Nucleus accumbens (tissue), 56 donors: ENCODE measurements at regions not wholly inside any gene's neighbourhood (a gene's known extent, or its start where the extent isn't known, plus 50 kb on each side); places are given as distances from the start of the nearest gene placed in this dataset.
"Not testable (repeated sequence)": the region's sequence is repeated elsewhere in the genome, so short reads cannot be mapped to it uniquely, and the experiment has no call there.

Experiments
- DNase-seq, 56 donors: peaks; one replicate each; lab custom pipeline; 2025; lab: John Stamatoyannopoulos, UW

DNA sequence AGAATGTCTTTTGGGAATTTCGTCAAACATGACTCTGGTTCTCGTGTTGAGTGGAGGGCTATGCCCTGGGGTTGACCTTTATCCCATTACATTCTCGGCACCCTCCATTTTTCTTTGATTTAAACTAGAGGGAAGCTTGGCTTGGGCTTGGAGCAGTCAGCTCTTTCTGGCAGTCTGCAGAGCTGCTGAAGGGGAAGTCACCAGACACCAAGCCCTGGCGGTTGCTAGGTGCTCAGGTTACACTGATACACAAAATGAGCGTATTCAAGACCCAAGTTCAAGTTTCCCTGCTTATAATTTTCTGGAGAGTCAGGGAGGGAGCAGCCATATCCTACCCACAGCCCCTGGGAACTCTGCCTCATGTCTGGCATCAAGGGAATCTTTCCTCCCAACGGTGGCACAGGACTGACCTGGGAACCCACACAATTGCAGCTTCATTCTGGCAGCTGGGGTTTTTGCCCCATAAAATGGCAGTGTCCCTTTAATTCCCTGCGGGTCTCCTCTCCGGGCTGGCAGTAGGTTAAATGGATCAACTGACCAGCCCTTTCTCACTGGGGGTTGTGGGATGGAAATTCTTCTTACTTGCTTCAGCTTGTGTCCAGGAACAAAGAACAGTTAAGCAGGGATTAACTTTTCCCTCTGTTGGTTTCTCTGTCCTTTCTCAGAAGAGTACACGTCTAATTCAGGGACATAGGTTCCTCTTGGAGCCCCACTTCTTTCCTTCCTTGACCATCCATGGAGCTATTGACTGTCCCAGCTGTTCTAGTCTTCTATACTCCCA lies 110.0 kb upstream of the DLG1 start:
- no peak for DNase-seq

DNA sequence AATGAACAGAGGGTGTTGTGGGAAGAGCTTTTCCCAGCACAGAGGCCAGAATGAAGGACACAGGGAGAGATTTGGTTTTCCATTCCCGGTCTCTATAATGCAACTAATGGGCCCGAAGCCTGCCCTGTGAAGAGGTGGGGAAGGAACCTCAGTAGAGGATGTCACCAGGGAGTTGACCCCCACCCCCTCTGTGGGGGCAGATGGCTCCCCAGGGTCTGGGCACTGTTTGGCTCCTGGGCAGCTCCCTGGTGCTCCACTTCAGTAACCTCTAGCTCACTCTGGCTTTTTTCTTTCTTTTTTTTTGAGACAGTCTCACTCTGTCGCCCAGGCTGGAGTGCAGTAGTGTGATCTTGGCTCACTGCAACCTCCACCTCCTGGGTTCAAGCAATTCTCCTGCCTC lies 109.1 kb upstream of the DLG1 start:
- DNase-seq, result no peak

DNA sequence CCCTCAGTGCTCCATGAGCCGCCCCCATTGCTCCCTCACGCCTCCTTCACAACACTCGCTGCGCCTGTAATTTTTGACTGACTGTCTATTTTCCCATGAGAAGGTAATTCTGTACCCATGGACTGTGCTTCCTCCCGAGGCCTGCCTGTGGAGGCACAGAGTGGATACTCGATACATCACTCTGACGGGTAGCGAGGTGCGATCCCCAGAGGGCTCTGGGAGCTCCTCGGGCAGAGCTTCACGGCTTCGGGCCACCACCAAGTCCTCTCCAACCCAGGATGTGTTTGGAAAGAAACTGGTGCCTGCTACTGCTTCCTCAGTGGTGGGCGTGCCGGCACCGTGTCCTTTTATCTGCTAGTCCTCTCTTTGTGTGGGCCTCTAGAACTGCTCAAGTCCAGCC lies 108.6 kb upstream of the DLG1 start:
- no peak for DNase-seq

GRCh38 chr3:197406266-197406665 lies 107.9 kb upstream of the DLG1 start:
- no peak for DNase-seq

- no peak for DNase-seq
Observed at GRCh38 chr3:197404754-197405153, 106.3 kb upstream of the DLG1 start.

DNA sequence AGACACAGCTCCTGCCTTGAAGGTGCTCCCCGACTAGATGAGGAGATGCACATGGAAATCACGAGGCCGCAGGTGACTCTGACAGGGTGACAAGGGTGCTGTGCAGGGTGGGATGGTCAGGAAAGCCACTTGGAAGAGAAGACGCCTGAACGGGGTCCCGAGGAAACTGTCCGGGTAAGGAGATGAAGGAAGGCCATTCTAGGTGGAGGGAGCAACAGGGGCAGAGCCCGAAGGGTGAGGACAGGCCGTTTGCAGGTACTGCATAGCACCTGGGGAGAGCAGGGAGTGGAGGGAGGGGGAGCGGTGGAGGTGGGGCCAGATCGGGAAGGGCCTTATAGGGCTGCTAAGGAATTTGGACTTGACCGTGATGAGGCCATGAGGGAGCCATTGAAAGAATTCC lies 105.6 kb upstream of the DLG1 start:
- DNase-seq, result no peak

- not testable (repeated sequence) for DNase-seq
Observed at GRCh38 chr3:197402401-197402800, 104.0 kb upstream of the DLG1 start.

GRCh38 chr3:197399486-197399885 lies 101.1 kb upstream of the DLG1 start:
- DNase-seq, result no peak

- no peak for DNase-seq
Observed at GRCh38 chr3:197398286-197398878, 100.0 kb upstream of the DLG1 start.

DNA sequence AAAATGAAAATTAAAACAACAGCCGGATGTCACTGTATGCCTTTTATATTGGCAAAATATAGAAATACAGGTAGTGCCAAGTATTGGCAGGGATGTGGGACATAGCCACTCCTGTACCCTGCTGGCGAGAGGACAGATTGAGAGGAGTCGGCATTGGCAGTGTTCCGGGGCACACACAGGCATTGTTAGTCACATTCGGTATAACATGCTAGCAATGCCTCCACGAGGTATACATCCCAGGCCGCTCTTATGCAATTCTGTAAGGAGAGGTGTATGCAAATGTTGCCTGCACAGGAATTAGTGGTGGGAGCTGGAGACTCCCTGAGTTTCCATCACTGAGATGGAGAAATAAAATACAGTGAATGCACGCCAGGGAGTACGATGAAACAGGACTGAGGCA lies 99.4 kb upstream of the DLG1 start:
- DNase-seq, result no peak

DNA sequence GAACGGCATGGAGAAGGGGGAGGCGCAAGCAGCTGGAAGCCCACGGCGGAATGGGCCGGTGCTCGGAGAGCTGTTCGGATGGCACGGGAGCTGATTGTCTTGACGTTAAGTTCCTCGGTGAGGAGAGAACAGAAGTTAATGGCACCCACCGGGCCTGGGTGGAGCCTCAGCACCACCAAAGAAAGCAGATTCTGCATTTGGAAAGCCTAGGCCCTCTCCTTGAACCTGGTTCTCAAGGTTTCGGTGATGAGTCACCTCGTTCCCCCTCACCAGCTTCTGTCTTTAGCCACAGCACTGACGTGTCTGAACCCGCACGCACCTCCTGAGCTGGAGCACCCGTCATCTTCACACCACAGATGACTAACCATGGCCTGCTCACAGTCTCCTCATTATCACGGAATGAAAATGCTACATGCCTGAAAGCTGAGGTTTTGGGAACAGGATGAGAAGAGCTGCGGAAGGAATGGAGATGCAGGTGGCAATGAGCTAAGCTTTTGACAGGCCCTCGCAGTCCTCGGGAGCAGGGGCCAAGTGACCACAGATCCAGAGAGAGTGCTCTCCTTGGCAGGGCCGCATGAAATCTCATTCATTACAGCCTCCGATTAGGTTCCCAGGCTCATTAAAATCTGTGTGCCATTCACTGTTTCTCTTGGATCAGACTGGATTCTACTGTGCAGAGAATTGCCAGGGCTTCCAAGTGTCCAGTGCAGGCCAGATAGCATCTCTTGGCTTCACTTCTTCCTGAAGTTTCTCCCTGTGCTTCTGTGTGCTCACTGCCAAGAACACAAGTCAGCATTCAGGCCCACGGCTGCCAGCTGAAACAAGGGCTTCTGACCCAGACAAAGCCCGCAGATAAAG lies 96.3 kb upstream of the DLG1 start:
- no peak for DNase-seq

DNA sequence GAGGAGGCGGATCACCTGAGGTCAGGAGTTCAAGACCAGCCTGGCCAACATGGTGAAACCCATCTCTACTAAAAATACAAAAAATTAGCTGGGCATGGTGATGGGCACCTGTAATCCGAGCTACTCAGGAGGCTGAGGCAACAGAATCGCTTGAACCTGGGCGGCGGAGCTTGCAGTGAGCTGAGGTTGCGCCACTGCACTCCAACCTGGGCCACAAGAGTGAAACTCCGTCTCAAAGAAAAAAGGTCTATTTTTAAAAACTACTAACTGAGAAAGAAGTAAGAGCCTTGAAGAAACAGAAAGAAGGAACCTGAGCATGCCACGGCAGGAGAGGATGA lies 95.7 kb upstream of the DLG1 start:
- not testable (repeated sequence) for DNase-seq

GRCh38 chr3:197393711-197394110 lies 95.3 kb upstream of the DLG1 start:
- no peak for DNase-seq

- DNase-seq, result no peak
Observed at GRCh38 chr3:197392961-197393360, 94.5 kb upstream of the DLG1 start.

DNA sequence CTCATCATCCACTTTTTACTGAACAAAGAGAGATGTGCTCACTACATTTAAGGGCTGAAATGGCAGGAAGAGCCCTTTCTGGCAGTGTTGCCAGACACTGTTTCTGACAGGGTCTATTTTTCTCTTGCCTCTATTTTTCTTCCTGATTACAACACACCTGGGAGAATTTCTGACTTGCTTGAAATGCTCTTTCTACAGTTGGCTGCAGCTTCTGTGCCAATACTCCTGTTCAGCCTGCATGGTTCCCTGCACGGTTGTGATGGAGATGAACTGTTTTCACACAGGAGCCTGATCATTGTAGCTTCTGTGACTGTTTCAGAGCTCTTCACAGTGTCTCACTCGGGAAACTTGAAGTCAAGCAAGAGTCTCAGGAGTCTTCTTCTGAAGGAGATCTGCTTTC lies 83.0 kb upstream of the DLG1 start:
- DNase-seq, result no peak

DNA sequence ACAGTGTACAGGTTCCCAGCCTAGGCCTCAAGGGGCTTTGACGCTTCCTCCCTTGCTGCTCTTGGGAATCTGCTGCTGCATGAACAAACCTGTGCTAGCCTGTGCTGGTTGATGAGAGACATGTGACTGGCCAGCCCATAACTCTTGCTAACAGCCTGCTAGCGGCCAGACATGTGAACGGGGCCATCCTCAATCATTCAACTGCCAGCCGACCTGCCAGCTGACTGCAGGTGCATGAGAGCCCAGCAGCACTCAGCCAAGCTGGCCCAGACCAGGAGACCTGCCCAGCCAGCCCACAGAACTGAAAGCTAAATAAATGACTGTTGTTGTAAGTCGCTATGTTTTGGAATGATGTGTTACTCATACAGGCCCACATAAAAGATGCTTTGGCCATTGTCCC lies 82.4 kb upstream of the DLG1 start:
- DNase-seq, result peak in 3 of 56 donors; percentile 21 to 45 (median 33)

- DNase-seq, result no peak
Observed at GRCh38 chr3:197378985-197379718, 80.7 kb upstream of the DLG1 start.

DNA sequence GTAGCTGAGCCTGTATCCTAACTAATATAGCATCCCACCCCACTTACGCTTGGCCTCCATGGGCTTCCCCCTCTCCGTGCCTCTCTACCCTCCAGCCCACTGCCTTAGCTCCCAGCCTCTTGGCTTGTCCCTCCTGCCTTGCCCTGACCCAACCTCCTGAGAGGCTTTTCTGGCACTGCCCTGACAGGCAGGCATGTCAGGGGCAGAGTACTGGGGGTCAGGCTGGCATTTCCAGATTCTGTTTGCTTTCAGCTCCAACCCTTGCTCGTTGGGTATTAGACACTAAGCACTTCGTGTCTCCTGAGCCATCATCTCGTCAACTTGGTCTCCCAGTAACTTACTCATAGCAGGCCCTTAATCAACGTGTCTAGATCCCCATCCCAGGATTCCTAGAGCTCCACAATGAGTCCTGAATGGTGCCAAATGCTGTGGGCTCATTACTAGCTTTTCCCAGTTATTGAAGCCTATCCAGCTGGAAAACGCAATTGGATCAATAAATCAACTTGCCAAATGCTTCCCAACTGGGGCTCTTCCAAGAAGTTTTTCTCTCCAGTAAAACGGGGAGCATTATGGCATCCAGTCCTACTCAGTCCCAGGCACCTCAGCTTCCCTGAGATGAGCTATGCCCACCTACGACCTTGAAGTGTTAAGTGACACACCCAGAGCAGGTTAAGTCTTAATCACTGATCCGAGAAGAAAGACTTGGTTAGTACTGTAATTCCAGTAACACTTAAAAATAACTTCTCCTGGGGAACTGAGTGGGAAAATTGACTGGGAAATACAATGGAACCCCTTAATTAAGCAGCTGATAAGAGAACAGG lies 78.5 kb upstream of the DLG1 start:
- DNase-seq, result no peak

DNA sequence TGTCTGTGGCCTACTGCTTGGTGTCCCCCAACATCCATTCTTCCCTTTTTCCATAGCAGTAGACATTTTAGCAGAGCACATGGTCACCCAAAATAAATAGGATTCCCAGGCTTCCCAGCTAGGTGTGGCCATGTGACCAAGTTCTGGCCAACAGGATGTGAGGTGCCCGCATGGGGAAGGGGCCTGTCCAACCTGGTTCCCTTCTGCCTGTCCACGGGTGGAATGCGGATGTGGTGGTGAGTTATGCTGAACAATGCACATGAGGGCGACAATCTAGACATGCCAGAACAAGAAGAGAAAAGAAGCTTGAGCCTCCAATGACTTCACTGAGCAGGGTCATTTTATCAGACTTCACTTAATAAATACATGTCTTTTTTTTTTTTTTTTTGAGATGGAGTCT lies 77.6 kb upstream of the DLG1 start:
- DNase-seq, result no peak

DNA sequence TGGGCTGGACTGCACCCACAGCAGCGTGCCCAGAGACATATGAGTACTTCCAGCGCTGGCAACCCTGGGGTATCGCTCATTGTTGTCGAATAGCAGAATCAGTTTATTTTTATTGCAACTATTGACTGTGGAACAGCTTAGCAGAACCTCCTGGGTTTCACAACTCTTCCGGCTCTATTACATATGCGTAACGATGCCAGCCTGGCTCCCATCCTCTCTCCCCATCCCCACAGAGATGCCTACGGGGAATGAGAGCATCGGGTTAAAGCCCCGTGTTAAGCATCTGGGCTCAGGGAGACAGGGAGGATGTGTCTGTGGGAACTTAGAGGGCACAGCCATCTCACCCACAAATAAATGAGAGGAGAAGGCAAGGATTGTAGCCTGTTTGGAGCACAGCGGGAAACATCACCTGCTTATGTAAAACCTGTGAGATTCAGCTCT lies 76.6 kb upstream of the DLG1 start:
- no peak for DNase-seq
